ENCODE measurements at regions not wholly inside any gene's neighbourhood (a gene's known extent, or its start where the extent isn't known, plus 50 kb on each side); places are given as distances from the start of the nearest gene placed in this dataset.

DNA sequence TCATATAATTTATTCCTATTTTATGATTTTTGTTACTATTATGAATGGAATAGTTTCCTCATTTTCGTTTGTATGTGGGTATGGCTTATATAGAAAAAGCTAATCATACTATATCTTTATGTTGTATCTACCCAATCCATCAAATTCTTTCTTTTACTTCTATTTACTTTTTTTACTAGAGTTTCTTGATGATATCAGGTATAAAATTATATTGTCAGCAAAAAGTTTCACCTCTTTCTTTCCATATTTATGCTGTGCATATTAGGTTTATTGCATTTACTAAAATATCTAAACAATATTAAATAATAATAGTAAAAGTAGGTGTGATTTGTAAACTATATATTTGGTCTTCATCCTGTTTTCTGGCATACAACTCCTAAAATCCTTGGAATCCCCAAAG is 146.7 kb upstream of the PLXNC1 start:
- TF ChIP-seq SP2 (IDR thresholded peaks at IDR 0.05; ENCODE audit: extremely low read depth, low read depth, low read length, poor library complexity, severe bottlenecking) (no peak), HDGF (IDR thresholded peaks at IDR 0.05) (no peak), FOXA1 (IDR thresholded peaks at IDR 0.05; ENCODE audit: borderline replicate concordance) (no peak), EGR1 (conservative IDR thresholded peaks at IDR 0.05) (no peak), PTBP1 (IDR thresholded peaks at IDR 0.05; ENCODE audit: low read depth, low read length) (no peak), POLR2A (conservative IDR thresholded peaks at IDR 0.05) (no peak), JUND (IDR thresholded peaks at IDR 0.05; ENCODE audit: borderline replicate concordance, low read depth, low read length) (no peak), JUND (tag; IDR thresholded peaks at IDR 0.05; ENCODE audit: borderline replicate concordance, low read depth, low read length) (no peak), YY1 (IDR thresholded peaks at IDR 0.05; ENCODE audit: borderline replicate concordance in 1 of 3, control insufficient read depth in 1 of 3, extremely low read depth in 1 of 3, insufficient read depth in 3 of 3, insufficient read length in 1 of 3, insufficient replicate concordance in 2 of 3, low read depth in 1 of 3, low read length in 2 of 3) (no peak)
- TF ChIP-seq, protein P1, sequence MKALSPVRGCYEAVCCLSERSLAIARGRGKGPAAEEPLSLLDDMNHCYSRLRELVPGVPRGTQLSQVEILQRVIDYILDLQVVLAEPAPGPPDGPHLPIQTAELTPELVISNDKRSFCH (CRISPR knock-in tag; IDR thresholded peaks at IDR 0.05) = no peak
- TF ChIP-seq, protein P1 (tag; IDR thresholded peaks at IDR 0.05) = no peak
- TF ChIP-seq, protein P2, sequence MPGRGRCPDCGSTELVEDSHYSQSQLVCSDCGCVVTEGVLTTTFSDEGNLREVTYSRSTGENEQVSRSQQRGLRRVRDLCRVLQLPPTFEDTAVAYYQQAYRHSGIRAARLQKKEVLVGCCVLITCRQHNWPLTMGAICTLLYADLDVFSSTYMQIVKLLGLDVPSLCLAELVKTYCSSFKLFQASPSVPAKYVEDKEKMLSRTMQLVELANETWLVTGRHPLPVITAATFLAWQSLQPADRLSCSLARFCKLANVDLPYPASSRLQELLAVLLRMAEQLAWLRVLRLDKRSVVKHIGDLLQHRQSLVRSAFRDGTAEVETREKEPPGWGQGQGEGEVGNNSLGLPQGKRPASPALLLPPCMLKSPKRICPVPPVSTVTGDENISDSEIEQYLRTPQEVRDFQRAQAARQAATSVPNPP (IDR thresholded peaks at IDR 0.05; ENCODE audit: borderline replicate concordance, insufficient read depth, insufficient read length) = no peak
- TF ChIP-seq, protein P3, sequence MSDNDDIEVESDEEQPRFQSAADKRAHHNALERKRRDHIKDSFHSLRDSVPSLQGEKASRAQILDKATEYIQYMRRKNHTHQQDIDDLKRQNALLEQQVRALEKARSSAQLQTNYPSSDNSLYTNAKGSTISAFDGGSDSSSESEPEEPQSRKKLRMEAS (CRISPR knock-in tag; IDR thresholded peaks at IDR 0.05) = no peak

Data from K562 (cell line).